GM18907 (cell line): ENCODE measurements at regions not wholly inside any gene's neighbourhood (a gene's known extent, or its start where the extent isn't known, plus 50 kb on each side); places are given as distances from the start of the nearest gene placed in this dataset.

ENCODE experiments used
- ATAC-seq: cut with Tn5 transposase; IDR thresholded peaks from one replicate; pipeline ENCODE4 v1.9.1; 2021; ENCODE audit warnings: mild to moderate bottlenecking, moderate library complexity; ENCODE audit not compliant: unreplicated experiment

DNA sequence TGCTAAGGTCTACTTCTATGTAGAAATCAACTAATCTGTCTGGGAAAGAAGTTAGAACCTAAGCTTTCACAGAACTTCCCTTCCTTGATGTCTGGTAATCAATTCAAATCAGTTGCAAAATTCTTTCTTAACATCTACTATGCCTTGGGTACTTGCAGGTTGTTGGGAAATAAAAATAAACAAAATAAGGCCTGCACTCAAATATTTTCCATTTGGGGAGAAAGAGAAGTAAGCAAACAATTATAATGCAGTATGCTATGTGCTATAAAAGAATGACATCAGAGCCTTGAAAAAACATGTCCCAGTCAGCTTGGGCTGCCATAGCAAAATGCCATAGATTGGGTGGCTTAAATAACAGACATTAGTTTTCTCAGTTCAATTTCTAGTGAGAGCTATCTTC lies 425.9 kb upstream of the DCN start:
- ATAC-seq: no peak

DNA sequence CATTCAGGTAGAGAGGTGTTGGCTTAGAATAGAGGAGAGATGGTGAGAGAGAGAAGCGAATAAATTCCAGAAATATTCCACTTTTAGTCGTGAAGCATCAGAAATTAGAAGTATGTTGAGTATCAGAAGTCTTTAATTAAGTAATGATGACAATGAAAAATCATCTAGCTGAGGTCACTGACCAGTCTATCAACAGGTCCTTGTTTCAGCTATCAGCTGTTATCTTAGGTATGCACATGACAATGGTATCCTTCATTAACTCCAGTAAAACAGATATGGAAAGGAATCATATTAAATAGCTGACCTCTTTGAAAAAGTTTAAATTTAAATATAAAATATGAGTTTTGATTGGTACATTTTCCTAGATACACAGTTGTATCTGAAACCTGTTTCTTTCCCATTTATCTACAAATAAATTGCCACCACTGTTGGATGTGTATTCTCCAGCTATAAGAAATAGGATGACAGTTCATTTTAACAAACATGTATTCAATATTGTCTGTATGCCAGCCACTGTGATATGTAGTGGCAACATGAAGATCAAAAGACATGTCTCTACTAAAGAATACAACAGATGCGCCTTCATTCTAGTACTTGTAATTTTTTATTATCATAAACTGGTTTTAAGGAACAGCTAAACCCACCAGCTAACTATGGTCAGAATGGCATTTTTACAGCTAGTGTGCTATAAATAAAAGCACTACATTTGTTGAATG lies 424.2 kb upstream of the DCN start:
- ATAC-seq: no peak

DNA sequence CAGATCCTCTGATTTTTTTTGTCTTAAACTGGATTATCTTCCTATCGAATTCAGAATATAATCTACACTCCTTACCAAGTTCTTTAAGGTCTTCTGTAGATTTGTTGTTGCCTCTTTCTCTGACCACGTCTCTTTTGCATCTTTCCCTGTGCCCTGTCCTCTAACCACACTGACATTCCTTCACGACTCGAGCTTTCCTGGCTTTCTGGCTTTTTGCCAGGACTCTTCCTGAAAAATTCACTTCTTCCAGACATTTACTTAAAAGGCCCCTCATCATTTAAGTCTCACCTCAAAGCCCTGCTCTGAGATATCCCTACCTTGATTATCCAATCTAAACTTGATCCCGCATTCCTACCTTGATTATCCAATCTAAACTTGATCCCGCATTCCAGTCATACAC lies 422.3 kb upstream of the DCN start:
- ATAC-seq: no peak

DNA sequence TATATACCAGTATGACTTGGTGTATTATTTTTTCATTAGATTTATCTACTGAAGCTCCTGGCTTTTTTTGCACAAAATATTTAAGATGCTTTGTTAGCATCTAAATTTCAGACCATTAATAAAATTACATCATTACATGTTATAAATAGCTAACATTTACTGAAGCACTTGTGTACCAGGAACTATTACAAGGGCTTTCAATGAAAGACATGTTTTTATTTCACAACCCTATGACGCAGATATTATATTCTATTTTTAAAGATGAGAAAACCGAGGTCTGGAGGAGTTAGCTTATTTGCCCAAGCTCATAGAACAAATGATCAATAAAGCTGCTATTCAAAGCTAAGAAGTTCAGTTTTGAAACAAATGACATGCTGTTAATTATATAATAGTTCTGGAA lies 420.4 kb upstream of the DCN start:
- no peak for ATAC-seq

DNA sequence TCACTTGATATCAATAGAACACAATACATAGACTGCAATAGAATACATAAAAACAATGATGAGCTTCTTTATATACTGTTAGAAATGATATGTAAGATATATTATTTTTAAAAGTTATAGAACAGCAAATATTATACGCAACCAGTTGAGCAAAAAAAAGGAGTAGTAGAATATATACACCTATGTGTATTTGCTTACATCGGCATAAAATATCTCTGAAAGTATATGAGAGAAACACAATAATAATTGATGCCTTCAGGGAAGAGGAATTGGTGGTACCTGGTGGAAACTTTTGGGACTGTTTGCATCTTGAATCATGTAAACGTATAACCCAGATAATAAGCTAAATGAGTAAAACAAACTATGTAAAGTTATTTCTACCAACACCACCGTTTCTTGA lies 418.4 kb upstream of the DCN start:
- ATAC-seq: no peak

DNA sequence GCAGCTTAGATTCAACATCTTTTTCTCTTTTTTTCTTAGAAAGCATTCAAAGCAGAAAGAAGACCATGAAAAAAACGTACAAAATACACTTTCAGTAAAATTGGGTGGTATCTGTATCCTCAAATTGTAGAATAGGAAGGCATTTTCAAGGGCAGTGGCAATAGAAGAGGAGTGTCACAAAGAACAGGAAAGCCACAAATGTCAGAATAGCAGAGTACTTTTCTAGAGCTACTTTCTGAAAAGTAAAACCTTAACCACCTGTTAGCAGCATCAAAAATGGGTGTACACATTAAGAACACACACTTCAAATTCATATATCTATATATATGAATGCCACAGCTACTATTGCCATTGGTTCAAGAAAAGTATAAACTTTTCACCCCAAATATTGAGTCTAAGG lies 412.1 kb upstream of the DCN start:
- ATAC-seq: no peak

DNA sequence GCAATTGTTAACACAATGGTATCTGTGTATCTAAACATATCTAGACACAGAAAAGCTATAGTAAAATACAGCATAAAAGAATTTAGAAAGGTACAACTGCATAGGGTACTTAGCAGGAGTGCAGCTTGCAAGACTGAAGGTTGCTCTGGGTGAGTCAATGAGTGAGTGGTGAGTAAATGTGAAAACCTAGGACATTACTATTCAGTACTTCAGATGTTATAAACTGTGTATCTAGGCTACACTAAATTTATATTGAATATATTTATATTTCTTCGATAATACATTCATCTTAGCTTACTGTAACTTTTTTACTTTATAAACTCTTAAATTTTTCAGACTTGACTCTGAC lies 409.0 kb upstream of the DCN start:
- ATAC-seq: no peak

DNA sequence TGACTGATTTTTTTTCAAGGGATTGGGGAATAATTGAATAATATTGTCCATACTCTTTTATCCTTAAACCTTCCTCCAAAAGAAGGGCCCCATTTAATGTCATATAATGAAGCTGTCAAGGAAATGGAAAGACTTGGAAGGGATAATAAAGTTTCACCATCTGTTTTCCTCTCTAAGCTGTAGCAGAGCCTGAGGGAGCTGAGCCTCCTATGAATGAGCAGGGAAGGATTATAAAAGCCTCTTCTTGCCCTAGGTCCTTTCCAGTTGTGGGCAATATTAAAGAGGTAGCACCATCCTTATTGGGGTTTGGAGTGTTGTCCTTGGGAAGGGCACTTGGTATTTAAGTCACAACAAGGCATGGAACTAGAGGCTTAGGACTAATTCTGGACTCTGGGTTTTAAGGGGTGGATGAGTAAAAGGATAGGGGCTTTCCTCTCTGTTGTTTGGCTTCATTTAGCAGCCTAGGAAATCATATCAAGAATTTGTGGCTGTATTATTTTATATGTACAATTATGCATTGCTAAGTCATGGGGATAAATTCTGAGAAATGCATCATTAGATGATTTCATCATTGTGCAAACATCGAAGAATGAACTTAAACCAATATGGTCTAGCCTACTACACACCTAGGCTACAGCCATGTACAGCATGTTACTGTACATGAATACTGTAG lies 408.5 kb upstream of the DCN start:
- ATAC-seq: no peak

DNA sequence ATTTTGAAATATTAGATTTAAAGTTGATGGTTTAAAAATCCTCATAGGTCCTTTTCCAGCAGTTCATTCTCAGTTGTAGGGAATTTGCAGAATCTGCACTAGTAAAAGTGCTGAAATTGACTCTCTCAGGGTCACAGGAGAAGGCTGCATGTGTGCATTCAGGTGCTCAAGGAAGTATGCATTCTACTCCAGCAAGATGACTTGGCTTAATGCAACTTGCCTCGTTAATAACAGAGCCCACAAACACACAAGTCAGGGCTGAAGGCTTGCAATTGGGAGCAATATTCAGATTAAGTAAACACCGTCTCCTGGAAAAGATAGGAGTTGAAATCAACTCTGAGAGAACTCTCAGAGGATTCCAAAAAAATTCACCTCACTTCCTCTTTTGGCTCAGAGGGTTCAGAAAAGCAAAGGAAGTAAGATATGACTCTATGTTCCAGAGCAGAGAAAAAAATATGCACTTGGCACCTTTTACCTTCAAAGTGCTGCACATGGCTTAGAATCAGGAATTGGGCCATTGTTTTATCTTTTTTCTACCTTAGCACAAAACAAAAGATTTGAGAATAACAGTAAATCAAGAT lies 406.3 kb upstream of the DCN start:
- ATAC-seq: no peak

DNA sequence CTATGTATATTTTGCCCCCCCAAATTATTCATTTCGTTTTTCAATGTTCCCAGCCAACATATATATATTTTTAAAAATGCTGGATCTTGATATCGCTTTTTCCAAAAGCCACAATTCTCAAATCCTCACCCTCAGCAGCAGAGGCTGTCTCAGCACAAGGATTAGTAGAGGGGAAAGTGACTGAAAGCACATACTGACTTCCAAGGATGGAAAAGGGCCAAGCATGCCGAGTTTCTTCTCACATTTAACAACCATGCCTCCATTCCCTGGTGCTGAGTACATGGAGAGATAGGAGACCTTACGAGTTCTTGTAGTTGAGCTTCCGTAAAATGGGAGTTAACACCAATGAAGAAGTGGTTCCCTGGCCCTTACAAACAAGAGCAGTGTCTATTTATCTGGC lies 403.4 kb upstream of the DCN start:
- no peak for ATAC-seq

DNA sequence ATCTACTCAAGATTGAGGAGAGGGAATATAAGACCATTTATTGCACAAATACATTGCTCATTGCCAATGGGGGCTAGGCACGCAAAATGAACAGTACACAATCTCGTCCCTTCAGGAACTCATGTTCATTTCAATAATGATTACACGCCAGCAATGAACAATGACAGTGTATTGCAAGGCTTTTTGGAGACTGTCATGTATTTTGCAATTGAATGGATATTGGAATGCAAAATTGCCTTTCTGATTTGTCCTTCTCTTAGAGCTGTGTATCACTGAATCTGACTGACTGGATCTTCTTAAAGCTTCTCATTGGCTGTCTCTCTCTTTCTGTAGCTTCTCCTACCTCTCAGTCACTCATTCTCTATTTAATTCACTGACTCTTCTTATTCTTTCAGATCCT lies 400.2 kb upstream of the DCN start:
- ATAC-seq: no peak

DNA sequence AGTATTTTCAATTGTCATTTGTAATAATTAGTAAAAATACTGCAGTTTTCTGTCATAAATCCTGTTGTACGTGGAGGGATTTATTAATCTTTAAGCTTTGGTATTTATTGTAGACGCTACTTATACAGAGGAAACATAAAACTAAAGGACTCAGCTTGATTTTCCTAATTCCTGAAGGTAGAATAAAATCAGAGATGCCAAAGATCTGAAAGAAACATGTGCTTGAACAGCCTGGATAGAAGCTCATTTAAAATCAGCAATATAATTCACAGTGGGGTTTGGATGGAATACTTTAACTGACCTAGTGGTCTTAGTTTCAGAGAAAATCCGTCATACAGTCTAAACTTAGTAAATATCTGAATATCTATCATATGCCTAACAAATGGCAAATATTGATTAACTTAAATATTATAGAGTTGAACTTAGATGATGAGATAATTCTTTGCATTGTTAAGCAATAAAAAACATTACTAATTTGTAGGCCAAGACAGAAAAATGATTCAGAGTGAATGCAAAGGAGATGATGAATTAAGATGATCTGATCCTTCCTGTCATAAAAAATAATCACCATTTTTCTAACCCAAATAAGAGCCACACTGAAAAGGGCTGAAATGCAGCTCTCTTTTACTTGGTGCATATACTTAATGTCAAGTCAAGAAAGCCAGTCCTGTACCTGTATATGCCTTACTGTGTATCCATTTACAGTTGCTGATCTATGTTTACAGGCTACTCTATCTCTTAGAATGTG lies 397.1 kb upstream of the DCN start:
- no peak for ATAC-seq

DNA sequence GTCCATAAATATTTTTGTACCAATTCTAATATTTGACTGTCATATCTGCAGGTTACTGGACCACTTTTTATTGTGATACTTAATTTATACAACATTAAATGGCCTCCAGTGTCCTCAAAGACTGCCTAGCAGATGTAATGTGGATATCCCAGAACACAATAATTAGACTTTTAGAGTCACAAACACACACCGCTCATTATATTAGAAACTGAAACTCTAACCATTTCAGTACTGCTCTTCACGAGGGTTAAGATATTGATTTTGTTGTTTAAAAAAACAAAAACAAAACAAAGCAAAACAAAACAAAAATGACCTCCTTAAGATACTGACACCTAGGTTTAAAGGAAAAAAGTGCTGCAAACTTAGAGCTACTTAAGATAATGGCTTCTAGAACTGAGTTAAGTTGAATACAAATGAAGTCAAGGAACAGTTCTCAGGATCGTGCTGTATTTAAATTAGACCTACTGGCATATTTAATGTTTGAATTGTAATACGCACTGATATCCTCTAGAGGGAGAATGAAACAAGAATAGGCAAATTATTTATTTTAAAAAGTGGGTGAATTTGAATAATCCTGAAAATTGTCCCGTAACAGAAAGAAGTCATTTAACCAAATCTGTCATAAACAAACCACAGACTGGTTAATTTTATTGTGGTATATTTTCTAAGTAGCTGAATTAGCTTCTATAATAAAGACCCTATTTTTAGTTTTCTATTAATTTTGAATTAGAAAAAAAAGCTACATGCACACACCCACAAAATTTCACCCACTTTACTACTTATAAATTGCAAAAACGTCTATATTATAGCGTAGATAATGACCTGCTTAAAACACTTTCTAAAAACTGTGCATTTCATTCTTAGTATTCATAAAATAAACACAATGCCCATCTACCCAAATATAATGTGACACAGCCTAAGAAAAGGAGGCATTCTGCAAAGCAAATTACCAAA lies 395.2 kb upstream of the DCN start:
- peak; percentile 72 for ATAC-seq

DNA sequence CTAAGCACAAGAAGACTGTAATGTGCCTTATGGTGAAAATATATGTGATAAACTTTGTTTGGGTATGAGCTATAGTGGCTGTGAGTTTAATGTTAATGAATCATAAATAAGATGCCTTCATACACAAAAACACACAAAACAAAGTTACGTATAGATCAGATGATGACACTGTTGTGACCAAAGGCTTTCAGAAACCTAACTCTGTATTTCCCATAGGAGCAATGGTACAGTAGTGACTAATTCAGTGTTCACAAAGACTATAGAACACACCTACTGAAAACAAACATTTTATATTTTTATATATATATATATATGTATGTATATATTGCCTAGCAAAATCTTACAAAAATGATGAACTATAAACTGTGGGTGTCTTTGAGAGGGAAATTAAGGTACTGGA lies 393.8 kb upstream of the DCN start:
- ATAC-seq: no peak

DNA sequence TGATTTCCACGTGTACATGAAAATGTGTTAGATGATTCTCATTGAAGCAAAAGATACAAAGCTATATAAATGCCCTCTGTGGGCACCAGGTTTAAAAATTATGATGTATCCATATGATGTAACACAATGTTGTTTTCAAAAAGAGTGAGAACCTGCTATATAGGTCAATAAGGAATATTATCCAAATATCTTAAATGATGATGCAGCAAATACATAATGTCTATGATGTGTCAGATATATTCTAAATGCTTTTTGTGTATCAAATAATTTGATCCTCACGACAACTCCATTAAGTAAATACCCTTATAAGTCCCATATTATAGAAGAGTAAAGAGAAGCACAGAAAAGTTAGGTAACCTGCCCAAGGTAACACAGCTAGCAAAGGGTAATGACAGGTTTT lies 393.0 kb upstream of the DCN start:
- no peak for ATAC-seq

DNA sequence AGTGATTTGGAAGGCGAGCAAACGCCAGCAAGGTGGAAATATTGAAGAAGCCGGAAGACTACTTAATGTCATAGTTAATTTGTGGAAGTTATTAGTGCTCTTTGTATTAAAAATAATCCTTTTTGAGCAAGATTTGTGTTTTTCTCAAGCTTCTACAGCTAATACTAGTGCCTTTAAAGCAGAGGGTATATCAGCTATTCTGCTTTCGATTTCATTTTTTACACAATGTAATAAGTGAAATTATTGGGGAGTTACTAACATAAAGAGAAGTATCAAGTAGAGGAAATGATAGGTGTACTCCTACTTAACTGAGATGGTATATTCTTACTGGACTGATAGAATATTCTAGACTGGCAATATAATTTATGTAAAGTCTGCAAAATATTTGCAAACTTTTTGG lies 392.4 kb upstream of the DCN start:
- no peak for ATAC-seq

DNA sequence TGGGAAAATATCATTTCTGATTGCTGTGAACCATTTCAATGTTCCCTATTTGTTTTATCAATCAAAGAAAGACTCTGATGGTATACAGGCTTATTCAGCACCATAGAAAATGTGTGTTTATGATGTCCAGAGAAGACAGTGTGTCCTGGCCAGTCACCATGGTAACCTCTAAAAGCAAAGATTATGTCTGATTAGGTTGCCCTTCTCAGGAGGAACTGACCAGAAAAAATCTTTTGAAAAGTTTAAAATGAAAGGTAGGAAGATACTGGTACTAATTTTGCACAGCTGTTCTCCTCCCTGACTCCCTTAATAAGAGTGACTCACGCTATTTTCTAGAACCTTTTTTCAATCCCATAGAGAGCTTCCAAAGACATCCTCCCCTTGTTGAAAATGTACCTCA lies 391.8 kb upstream of the DCN start:
- ATAC-seq: no peak

DNA sequence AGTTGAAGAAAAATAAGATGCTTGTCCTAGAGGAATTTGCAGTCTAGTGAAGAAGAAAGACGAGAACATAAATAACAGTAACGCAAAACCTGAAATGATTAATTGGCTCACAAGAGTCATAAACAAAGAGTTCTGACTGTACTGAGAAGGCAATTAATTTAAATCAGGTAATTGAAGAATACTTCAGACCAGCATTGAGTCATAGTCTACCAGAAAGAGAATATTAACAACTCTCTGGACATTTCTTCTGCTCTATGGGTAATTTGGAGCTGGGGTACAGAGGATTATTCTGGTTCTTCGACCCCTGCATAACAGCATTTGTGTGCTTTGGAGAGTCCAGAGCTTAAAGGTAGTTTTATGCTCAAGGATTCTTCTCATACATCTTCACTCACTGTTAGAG lies 390.3 kb upstream of the DCN start:
- no peak for ATAC-seq

DNA sequence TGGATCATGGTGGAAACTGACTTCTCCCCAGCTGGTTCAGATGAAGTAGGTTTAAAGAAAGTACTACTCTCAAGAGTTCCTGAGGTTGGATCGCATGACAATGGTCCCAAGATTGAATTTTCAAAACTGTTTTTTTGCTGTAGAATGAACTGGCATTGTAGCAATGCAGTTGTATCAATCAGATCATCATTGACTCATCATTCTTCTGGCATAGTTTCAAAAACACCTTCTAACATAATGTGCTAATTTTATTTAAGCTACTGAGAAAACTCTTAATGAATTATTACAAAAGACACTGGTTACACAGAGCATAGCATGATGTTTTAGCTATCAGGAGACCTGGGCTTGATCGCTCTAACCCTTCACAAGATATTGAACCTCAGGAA lies 384.5 kb upstream of the DCN start:
- ATAC-seq: no peak

DNA sequence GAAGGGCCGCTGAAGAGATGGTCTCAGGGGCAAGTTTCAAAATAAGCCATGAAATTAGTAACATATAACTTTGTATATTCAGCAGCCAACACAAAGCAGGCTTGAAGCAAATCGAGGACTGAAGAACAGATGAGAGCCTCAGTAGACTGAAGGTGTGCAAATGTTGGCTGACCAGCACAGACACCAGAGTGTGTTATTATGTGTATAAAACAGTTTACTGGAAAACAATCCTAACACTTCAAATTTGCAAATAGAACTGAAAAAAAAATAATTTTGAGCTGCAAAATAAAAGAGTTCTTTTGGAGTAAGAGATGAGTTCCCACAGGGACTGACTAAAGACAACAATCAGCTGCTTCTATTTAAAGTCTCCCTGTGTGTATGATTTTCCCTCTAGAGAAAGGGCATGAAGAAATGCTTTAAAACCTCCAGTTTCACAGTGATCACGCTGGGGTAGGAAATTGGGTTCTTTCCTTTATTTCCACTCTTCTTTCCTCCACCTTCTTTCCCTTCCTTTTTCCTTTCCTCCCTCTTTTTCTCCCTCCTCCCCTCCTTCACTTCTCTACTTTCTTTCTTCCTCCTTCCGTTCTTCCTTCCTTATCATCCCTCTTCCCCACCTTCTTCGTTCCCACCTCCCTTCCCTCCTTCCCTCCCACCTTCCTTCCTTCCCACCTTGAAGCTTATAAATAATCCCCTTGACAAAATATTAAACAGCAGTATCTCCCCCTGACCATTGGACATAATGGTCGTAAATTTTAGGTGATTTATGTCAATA lies 383.9 kb upstream of the DCN start:
- no peak for ATAC-seq
